GM19463 (cell line): ENCODE measurements at regions not wholly inside any gene's neighbourhood (a gene's known extent, or its start where the extent isn't known, plus 50 kb on each side); places are given as distances from the start of the nearest gene placed in this dataset.
"Not testable (repeated sequence)": the region's sequence is repeated elsewhere in the genome, so short reads cannot be mapped to it uniquely, and the experiment has no call there.

Experiments used
- ATAC-seq: cut with Tn5 transposase; IDR thresholded peaks from one replicate; pipeline ENCODE4 v1.9.1; 2021; ENCODE audit warnings: mild to moderate bottlenecking, moderate library complexity; ENCODE audit not compliant: unreplicated experiment

- ATAC-seq: no peak
These were observed 145.8 kb upstream of the RASGEF1B start for GRCh38 chr4:81617545-81617944.

GRCh38 chr4:81611221-81611620 is 139.5 kb upstream of the RASGEF1B start:
- no peak for ATAC-seq

GRCh38 chr4:81609844-81610243 is 138.1 kb upstream of the RASGEF1B start:
- ATAC-seq: no peak

GRCh38 chr4:81607950-81608349 is 136.2 kb upstream of the RASGEF1B start:
- ATAC-seq: no peak

GRCh38 chr4:81606801-81607501 is 135.2 kb upstream of the RASGEF1B start:
- ATAC-seq: no peak

GRCh38 chr4:81606166-81606565 is 134.5 kb upstream of the RASGEF1B start:
- ATAC-seq: no peak

GRCh38 chr4:81605271-81605670 is 133.6 kb upstream of the RASGEF1B start:
- no peak for ATAC-seq

- no peak for ATAC-seq
These were observed 133.0 kb upstream of the RASGEF1B start for GRCh38 chr4:81604683-81605218.

- ATAC-seq: no peak
These were observed 131.1 kb upstream of the RASGEF1B start for GRCh38 chr4:81602854-81603253.

GRCh38 chr4:81601358-81601694 is 129.6 kb upstream of the RASGEF1B start:
- ATAC-seq: no peak

GRCh38 chr4:81600520-81601357 is 129.0 kb upstream of the RASGEF1B start:
- no peak for ATAC-seq

GRCh38 chr4:81599742-81600380 is 128.2 kb upstream of the RASGEF1B start:
- ATAC-seq: no peak

- ATAC-seq: no peak
These were observed 124.3 kb upstream of the RASGEF1B start for GRCh38 chr4:81595798-81596610.

GRCh38 chr4:81595287-81595686 is 123.6 kb upstream of the RASGEF1B start:
- ATAC-seq: no peak

- ATAC-seq: no peak
These were observed 122.9 kb upstream of the RASGEF1B start for GRCh38 chr4:81594490-81595159.

- ATAC-seq: no peak
These were observed 121.0 kb upstream of the RASGEF1B start for GRCh38 chr4:81592701-81593100.

- no peak for ATAC-seq
These were observed 118.9 kb upstream of the RASGEF1B start for GRCh38 chr4:81590596-81590995.

- no peak for ATAC-seq
These were observed 117.6 kb upstream of the RASGEF1B start for GRCh38 chr4:81589262-81589661.

- ATAC-seq: no peak
These were observed 115.0 kb upstream of the RASGEF1B start for GRCh38 chr4:81586706-81587105.

- not testable (repeated sequence) for ATAC-seq
These were observed 109.3 kb upstream of the RASGEF1B start for GRCh38 chr4:81580994-81581374.
